Stimulated activated CD8-positive, alpha-beta memory T cell treated with anti-CD3 and anti-CD28 coated beads, Interleukin-4, amount 100 ng/mL, for 1 hour (primary cell): ENCODE measurements at regions not wholly inside any gene's neighbourhood (a gene's known extent, or its start where the extent isn't known, plus 50 kb on each side); places are given as distances from the start of the nearest gene placed in this dataset.
"Not testable (repeated sequence)": the region's sequence is repeated elsewhere in the genome, so short reads cannot be mapped to it uniquely, and the experiment has no call there.

ENCODE experiments used
- DNase-seq, 2 donors: peaks; one replicate each; pipeline ENCODE4 v3.0.0-alpha.2; 2020; ENCODE audit warnings: low read depth in 2 of 2, low spot score in 1 of 2

DNA sequence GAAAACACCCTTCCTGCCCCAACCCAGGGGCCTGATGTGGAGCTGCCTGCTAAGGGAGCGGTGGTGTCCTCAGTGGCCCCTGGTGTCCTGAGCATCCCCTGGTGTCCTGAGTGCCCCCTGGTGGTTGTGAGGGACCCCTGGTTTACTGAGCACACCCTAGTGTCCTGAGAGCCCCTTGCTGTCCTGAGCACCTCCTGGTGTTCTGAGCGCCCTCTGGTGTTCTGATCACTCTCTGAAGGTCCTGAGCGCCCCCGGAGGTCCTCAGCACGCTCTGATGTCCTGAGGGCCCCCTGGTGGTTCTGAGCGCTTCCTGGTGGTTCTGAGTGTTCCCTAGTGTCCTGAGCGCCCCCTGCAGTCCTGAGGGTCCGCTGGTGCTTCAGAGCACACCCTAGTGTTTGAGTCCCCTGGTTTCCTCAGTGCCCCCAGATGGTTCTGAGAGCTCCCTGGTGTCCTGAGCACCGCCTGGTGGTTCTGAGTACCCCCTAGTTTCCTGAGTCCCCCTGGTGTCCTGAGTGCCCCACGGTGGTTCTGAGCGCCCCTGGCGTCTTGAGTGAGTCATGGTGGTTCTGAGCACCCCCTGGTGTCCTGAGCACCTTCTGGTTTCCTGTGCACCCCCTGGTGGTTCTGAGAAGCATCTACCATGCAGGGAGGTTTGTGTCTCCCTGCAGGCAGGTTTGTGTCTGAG, 1004.2 kb downstream of the TMEM121 start:
- DNase-seq, result no peak

DNA sequence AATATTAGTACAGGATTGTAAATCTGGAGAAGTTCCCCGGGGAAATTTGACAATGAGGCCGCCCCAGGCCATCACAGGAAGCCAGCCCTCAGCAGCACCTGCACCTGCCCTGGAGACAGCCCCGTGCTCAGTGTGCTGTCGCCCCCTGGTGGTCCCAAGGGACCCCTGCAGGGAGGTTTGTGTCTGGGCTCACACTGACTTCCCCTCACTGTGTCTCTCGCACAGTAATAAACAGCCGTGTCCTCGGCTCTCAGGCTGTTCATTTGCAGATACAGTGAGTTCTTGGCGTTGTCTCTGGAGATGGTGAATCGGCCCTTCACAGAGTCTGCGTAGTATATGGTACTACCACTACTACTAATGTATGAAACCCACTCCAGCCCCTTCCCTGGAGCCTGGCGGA, 1011.2 kb downstream of the TMEM121 start:
- not testable (repeated sequence) for DNase-seq

DNA sequence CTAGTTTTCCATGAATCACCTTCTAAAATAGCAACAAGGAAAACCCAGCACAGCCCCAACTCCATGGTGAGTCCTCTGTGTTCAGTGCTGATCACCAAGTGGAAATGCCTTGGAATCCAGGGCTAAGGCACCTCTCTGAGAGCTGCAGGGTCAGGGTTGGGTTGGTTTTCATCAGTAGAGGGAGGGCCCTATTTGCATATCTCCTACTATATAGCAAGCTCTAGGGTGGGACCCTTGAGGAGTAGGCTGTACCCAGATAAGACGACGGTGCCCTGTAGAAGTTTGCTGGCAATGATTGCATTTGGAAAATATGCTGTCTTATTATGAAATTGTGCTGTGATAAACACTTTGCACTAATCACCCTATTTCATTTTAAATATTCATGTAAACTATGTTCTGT, 1011.8 kb downstream of the TMEM121 start:
- no peak for DNase-seq

DNA sequence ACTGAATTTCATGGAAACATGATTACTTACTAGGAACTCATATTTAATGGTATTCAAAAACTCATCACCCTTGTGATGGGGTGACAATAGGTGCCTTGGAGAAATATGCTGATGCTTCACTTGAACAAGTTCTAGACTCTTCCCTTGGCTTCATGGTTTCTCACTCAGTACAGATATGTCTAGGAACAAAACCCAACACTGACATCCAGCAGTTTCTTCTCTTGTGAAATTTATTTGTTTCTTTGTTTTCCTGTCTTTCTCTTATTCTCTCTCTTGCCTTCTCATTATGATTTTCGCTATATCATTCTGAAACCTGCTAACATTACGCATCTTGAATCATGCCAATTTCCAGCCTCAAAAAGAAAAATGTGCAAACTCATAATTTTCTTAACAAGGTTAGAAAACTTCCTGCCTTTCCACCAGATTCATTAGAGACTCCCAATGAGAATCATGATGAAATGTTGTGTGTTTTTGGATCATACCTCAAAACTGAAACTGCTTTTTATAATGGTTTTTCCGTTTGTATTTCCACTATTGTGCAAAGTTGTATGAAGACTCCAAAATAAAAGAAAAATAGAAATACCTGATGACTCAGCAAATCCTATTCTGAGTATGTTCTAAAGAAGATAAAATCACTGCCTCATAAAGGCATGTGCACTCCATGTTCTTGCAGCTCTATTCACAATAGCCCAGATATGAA, 1021.5 kb downstream of the TMEM121 start:
- no peak for DNase-seq

DNA sequence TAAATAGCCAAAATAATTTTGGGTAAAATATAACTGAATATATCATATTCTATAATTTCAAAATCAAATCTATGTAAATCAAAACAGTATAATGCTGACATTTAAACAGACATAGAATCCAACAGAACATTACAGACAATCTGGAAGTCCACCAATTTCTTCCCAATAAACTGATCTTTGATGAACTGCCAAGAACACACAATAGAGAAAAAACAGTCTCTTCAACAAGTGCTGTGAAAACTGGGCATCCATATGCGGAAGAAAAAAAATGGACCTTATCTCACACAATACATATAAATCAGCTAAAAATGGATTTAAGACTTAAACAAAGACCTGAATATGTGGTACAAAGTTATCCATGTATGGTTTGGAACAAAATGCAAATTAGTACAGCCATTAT, 1022.7 kb downstream of the TMEM121 start:
- DNase-seq, result no peak

DNA sequence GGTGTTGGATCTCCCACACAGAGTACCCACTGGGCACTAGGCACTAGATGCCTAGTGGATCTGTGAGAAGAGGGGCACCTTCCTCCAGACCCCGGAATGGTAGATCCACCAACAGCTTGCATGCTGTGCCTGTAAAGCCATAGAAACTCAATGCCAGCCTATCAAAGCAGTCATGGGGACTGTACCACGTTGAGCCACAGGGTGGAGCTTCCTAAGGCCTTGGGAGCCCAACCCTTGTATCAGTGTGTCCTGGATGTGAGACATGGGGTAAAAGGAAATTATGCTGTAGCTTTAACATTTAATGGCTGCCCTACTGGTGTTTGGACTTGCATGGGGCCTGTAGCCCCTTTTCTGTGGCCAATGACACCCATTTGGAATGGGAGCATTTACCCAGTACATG, 1024.9 kb downstream of the TMEM121 start:
- DNase-seq, result no peak

DNA sequence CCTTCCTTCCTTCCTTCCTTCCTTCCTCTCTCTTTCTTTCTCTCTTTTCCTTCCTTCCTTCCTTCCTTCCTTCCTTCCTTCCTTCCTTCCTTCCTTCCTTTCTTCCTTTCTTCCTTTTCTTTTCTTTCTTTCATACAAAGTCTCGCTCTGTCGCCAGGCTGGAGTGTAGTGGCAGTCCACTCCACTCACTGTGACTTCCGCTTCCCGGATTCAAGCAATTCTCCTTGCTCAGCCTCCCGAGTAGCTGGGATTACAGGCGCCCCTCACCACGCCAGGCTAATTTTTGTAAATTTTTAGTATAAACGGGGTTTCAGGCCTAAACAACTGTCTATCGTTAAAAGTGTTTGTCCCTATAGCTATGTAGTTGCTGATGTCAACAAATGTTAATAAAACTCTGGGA, 1029.8 kb downstream of the TMEM121 start:
- DNase-seq, result not testable (repeated sequence)

DNA sequence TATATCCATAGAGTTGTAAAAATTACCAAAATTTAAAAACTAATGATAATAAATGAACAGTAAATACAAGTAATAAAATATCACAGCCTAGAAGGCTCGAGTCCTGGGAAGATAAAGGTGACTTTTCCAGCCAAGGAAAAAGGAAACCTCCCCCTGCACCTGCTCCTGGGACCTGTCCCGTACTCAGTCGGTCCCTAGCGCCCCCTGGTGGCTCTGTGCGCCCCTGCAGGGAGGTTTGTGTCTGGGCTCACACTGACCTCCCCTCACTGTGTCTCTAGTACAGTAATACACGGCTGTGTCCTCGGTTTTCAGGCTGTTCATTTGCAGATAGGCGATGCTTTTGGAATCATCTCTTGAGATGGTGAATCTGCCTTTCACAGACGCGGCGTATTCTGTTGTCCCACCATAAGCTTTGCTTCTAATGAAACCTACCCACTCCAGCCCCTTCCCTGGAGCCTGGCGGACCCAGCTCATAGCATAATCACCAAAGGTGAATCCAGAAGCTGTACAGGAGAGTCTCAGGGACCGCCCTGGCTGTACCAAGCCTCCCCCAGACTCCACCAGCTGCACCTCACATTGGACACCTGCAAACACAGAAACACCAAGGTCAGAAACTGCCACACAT, 1030.4 kb downstream of the TMEM121 start:
- peak; percentile 46 to 73 for DNase-seq

DNA sequence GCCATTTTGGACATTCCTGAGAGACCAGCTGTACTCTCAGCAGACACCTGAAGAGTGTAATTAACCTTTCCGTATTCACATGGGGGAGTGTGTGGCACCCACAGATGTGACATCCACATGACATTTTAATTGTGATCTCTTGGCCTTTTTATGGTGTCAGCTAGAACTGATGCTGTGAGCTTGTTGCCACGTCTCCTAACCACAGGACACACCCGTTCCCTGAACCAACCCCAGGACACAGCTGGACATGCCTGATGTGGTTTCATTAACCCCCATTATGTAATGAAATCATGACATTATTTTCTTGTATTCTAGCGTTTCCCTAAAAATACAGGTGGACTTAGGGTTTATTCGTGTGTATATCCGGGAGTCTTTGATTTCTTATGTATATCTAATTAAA, 1036.1 kb downstream of the TMEM121 start:
- no peak for DNase-seq

DNA sequence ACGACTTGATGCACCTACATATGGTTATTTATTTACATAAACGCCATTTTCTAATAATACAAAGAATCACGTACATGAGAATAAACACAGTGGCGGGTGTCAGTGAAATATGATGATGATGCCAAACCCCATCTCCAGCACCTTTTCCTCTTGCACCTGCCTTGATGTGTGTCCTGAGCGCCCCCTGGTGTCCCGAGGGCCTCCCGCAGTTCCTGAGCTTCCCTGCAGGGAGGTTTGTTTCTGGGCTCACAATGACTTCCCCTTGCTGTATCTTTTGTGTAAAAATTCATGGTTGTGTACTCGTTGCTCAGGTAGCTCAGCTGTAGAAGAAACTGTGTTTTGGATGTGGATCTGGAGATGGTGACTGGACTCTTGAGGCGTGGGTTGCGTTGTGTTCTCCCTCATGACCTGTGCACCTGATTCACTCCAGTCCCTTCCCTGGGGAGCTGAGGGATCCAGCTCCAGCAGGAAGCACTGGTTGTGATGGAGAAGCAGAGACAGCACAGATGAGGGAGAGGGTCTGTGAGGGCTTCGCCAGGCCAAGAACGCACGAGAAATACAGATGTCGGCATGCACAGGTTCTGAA, 1037.8 kb downstream of the TMEM121 start:
- DNase-seq, result no peak

DNA sequence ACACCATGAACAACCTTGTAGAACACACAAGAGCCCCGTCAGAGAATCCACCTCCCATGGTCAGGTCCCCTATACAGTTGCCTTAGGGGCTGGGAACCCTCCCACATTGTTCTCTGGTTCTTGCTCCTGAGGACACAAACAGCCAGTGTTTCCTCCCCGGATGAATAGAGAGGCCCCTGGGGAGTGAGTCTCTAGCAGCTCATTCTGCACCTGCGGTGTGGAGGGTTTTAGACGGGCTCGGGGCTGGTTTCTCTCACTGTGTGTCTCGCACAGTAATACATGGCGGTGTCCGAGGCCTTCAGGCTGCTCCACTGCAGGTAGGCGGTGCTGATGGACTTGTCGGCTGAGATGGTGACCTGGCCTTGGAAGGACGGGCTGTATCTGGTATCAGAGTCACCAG, 1052.1 kb downstream of the TMEM121 start:
- DNase-seq, result no peak

DNA sequence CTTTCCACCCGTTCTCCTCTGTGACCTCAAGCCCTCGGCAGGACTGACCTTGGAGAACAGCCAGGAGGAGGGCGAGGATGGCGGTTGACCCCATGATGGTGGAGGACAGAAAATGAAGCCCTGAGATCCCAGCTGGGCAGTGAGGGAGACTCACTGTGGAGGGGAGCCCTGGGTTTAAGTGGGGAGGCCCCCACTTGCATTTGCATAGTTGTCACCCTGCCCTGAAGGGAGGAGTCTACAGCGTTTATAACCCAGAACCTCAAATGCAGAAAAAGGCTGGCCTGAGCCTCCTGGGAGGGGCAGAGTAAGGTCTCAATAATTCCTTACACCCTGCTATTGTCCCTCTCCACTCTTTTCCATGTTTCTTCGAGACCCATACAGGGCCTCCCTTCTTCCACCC, 1052.7 kb downstream of the TMEM121 start:
- no peak for DNase-seq

DNA sequence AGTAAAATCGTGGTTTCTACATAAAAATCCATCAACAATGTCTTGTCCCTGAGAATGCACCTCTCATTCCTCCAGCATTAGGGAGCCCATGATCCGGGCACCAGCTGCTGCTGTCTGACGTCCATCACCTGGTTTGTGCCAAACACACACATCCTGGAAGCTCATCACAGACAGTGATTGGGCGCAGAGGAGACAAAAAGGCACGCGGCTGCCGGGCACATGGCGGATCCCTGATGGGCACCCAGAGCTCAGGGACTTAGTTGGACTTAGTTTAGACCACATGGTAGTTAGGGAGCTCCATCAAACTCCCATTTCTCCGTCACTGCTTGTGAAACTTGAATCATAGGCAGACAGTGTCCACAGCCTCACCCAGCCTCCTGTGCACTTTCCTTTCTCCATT, 1059.3 kb downstream of the TMEM121 start:
- DNase-seq, result no peak

DNA sequence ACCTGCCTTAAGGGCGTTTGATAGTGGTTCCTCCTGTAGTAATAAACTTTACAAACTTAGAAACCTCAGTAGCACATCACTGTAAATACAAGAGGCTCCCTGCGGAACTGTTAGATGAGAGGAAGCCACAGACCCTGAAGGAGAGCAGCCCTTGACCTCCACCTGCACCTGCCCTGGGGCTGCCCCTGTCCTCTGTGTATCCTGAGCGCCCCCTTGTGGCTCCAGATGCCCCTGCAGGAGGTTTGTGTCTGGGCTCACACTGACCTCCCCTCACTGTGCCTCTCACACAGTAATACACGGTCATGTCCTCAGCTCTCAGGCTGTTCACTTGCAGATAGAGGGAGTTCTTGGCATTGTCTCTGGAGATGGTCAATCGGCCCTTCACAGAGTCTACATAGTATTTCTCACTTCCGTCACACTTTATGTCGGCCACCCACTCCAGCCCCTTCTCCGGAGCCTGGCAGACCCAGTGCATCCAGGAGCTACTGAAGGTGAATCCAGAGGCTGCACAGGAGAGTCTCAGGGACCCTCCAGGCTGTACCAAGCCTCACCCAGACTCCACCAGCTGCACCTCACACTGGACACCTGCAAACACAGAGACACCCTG, 1059.8 kb downstream of the TMEM121 start:
- peak; percentile 28 to 39 for DNase-seq

DNA sequence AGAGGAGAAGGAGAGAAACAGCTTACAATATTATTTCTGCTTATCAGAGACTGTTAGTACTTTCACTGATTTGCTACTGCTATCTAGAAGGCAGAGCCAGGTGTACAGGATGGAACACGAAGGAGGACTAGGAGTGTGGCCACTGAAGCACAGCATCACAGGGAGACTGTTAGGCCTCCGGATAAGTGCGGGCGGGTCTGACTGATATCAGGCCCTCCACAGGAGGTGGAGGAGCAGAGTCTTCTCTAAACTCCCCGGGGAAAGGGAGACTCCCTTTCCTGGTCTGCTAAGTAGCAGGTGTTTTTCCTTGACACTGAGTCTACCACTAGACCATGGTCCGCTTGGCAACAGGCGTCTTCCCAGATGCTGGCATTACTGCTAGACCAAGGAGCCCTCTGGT, 1065.2 kb downstream of the TMEM121 start:
- DNase-seq, result not testable (repeated sequence)

DNA sequence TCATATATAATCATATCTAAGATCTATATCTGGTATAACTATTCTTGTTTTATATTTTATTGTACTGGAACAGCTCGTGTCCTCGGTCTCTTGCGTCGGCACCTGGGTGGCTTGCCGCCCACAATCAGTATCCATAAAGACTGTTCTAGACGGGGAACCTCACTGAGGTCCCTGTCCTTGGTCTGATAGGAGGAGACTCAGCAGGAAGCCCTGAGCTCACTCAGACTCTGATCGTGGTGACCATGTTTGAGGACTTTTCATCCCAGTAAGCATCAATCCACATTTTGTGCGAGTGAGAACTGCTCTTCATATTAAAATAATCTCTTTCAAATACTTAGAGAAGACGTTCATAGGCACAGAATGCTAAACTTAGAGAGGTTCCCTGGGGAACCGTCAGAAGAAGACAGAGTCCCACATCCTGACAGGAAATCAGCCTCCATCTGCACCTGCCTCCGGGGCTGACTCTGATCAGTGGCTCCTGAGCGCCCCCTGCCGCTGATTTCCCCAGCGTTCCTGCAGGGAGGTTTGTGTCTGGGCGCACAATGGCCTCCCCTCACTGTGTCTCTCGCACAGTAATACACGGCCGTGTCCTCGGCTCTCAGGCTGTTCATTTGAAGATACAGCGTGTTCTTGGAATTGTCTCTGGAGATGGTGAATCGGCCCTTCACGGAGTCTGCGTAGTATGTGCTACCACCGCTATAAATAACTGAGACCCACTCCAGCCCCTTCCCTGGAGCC, 1065.9 kb downstream of the TMEM121 start:
- peak; percentile 17 to 39 for DNase-seq

DNA sequence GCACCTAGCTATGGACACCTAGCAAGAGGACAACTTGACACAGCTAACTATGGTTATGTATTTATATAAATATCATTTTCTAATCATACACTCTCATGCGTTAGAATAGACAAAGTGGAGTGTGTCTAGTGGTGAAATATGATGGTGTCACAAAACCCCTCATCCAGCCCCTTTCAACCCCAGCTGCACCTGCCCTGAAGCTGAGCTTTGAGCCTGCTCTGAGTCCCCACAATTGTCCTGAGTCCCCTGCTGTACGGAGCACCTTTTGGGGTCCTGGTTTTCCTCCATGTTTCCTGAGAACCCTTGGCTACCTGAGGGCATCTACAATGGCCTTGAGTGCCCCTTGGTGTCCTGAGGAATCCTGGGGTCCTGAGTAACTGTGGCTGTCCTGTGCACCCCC, 1072.8 kb downstream of the TMEM121 start:
- DNase-seq, result no peak

DNA sequence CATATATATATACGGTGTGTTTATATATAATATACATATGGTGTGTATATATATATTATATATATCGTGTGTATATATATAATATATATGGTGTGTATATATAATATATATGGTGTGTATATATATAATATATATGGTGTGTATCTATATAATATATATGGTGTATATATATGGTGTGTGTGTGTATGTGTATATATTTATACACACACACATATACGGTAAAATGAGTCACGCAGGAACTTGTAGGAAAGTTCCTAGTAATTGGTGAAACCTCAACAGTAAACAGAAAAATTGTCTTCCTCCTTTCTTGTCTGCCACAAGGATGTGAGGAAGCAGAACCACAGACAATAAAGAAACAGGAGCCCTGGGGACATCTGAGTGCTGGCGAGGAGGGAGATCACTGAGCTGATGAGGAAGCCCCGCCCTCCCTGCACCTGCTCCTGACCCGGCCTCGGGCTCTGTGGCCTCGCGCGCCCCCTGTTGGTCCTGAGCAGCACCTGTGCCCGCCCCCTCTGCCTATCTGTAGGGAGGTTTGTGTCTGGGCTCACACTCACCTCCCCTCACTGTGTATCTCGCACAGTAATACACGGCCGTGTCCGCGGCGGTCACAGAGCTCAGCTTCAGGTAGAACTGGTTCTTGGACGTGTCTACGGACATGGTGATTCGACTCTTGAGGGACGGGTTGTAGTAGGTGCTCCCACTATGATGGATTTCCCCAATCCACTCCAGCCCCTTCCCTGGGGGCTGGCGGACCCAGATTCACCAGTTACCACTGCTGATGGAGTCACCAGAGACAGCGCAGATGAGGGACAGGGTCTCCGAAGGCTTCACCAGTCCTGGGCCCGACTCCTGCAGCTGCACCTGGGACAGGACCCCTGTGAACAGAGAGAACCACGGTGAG, 1079.4 kb downstream of the TMEM121 start:
- peak; percentile 37 to 47 for DNase-seq

DNA sequence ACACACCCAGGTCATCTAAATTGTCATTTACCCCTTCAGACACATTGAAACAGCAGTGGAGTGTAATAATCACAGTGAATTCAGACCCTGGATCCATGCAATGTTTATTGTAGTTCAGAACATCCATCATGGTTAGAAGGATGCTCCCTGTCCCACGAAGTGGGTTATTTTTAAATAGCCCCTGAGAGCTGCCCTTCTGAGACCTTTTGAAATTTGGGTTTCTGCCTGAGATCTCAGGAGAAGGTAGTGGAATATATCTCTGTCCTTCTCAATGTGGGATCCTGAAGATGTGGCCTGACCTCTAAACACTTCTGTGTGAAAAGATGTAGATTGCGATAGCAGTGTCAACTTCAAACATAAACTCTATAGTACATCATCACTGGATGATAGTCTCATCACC, 1080.6 kb downstream of the TMEM121 start:
- no peak for DNase-seq

DNA sequence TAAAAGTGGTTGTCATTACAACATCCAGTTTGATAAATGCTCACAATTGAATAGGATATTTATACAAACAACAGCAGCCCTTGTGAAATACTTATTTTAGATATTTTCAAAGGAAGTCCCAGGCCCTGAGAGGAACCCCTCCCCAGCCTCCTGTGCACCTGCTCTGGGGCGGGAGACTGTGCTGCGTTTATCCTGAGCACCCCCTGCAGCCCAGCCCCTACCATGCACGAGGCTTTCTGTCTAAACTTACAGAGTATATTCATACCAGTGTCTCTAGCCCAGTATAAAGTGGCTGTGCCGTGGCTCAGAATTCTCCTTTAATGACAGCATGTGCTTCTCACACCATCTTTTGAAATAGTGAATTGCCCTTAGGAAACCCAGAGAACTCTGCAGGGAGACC, 1084.3 kb downstream of the TMEM121 start:
- DNase-seq, result no peak
